Endothelial cell of umbilical vein (primary cell): ENCODE measurements at regions not wholly inside any gene's neighbourhood (a gene's known extent, or its start where the extent isn't known, plus 50 kb on each side); places are given as distances from the start of the nearest gene placed in this dataset.

ENCODE experiments used
- GATA2 ChIP-seq: IDR thresholded peaks from 2 replicates; pipeline ENCODE4 v1.7.0; 2011; ENCODE audit warnings: low read depth, mild to moderate bottlenecking, moderate library complexity, mixed read lengths, low read length; ENCODE audit not compliant: insufficient read length, insufficient read depth
- POLR2A ChIP-seq: IDR thresholded peaks from 2 replicates; pipeline ENCODE4 v1.6.1; 2012; ENCODE audit warnings: low read depth, mild to moderate bottlenecking, control low read depth, low read length
- POLR2AphosphoS5 ChIP-seq: IDR thresholded peaks from 2 replicates; pipeline ENCODE4 v1.6.1; 2012; ENCODE audit warnings: low read depth, mild to moderate bottlenecking, control low read depth, low read length, moderate library complexity; ENCODE audit not compliant: insufficient read depth
- TF ChIP-seq, protein P1 (sequence below), 2 donors: IDR thresholded peaks; 1 replicate in 1 of 2; 2 replicates in 1 of 2; pipeline ENCODE4 v1.5.1; 2011; ENCODE audit warnings: low read length in 2 of 2, mild to moderate bottlenecking in 2 of 2, moderate library complexity in 2 of 2, control low read depth in 1 of 2, inconsistent platforms in 1 of 2, low read depth in 1 of 2; ENCODE audit not compliant: insufficient read depth in 1 of 2; ENCODE audit errors: extremely low read depth in 1 of 2

DNA sequence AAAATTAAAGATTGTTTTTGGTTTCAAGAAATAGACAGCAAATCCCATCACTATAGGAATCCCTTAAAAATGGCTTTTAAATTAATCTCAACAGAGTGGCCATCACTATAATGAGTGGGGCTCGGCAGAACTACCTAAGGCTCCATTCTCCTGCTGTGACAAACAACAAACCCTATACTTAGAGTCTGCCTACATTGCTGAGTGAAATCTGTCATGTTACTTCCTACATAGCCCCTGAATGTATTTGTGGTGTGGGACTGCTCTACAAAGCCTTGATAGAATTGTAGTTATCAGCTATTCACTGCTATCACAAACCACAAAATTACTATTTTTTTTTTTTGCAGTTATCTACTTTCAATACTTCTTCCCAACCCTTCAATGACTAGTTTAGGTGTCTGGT, 538.7 kb upstream of the ATXN7L3B start:
- TF ChIP-seq, protein P1, sequence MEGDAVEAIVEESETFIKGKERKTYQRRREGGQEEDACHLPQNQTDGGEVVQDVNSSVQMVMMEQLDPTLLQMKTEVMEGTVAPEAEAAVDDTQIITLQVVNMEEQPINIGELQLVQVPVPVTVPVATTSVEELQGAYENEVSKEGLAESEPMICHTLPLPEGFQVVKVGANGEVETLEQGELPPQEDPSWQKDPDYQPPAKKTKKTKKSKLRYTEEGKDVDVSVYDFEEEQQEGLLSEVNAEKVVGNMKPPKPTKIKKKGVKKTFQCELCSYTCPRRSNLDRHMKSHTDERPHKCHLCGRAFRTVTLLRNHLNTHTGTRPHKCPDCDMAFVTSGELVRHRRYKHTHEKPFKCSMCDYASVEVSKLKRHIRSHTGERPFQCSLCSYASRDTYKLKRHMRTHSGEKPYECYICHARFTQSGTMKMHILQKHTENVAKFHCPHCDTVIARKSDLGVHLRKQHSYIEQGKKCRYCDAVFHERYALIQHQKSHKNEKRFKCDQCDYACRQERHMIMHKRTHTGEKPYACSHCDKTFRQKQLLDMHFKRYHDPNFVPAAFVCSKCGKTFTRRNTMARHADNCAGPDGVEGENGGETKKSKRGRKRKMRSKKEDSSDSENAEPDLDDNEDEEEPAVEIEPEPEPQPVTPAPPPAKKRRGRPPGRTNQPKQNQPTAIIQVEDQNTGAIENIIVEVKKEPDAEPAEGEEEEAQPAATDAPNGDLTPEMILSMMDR (IDR thresholded peaks at IDR 0.05; ENCODE audit: extremely low read depth in 1 of 2, insufficient read depth in 1 of 2, low read depth in 1 of 2, low read length in 2 of 2), result no peak
- TF ChIP-seq POLR2A, result no peak
- no peak for TF ChIP-seq POLR2AphosphoS5
- no peak for TF ChIP-seq GATA2
